ENCODE measurements at regions not wholly inside any gene's neighbourhood (a gene's known extent, or its start where the extent isn't known, plus 50 kb on each side); places are given as distances from the start of the nearest gene placed in this dataset.

- no peak for TF ChIP-seq CTCF (IDR thresholded peaks at IDR 0.05)
- TF ChIP-seq ZFX (IDR thresholded peaks at IDR 0.05; ENCODE audit: borderline replicate concordance), result no peak
Observed at GRCh38 chr7:98463837-98464557, 63.1 kb upstream of the BAIAP2L1 start.

Measured in 22Rv1 (cell line).